Breast epithelium (tissue), 3 donors: ENCODE measurements at regions not wholly inside any gene's neighbourhood (a gene's known extent, or its start where the extent isn't known, plus 50 kb on each side); places are given as distances from the start of the nearest gene placed in this dataset.

Experiments used
- POLR2A ChIP-seq: fragments of 450-650 bp; IDR thresholded peaks from one replicate; pipeline ENCODE4 v1.6.1; 2016; ENCODE audit warnings: antibody characterized with exemption, mild to moderate bottlenecking, moderate library complexity
- TF ChIP-seq, protein P1 (sequence below), 3 donors: fragments of 450-650 bp; IDR thresholded peaks; one replicate each; pipeline ENCODE4 v1.5.1; 2016 to 2017; ENCODE audit warnings: antibody characterized with exemption in 3 of 3, mild to moderate bottlenecking in 3 of 3, moderate library complexity in 3 of 3

DNA sequence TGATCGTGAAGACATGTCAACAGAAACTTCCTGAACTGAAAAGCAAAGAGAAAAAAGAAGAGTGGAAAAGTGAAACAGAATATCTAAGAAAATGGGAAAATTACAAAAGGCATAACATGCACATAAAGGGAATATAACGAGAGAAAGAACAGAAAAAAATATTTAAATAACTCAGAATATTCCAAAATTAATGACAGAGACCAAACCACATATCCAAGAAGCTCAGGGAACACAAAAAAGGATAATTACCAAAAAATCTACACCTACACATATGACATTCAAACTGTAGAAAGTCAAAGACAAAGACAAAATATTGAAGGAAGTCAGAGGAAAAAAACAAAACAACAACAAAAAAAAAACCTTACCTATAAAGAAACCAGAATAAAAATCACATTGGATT is 105.5 kb downstream of the OR13A1 start:
- no peak for TF ChIP-seq POLR2A
- TF ChIP-seq, protein P1, sequence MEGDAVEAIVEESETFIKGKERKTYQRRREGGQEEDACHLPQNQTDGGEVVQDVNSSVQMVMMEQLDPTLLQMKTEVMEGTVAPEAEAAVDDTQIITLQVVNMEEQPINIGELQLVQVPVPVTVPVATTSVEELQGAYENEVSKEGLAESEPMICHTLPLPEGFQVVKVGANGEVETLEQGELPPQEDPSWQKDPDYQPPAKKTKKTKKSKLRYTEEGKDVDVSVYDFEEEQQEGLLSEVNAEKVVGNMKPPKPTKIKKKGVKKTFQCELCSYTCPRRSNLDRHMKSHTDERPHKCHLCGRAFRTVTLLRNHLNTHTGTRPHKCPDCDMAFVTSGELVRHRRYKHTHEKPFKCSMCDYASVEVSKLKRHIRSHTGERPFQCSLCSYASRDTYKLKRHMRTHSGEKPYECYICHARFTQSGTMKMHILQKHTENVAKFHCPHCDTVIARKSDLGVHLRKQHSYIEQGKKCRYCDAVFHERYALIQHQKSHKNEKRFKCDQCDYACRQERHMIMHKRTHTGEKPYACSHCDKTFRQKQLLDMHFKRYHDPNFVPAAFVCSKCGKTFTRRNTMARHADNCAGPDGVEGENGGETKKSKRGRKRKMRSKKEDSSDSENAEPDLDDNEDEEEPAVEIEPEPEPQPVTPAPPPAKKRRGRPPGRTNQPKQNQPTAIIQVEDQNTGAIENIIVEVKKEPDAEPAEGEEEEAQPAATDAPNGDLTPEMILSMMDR (IDR thresholded peaks at IDR 0.05), result no peak
